ENCODE measurements at regions not wholly inside any gene's neighbourhood (a gene's known extent, or its start where the extent isn't known, plus 50 kb on each side); places are given as distances from the start of the nearest gene placed in this dataset.
"Not testable (repeated sequence)": the region's sequence is repeated elsewhere in the genome, so short reads cannot be mapped to it uniquely, and the experiment has no call there.

DNA sequence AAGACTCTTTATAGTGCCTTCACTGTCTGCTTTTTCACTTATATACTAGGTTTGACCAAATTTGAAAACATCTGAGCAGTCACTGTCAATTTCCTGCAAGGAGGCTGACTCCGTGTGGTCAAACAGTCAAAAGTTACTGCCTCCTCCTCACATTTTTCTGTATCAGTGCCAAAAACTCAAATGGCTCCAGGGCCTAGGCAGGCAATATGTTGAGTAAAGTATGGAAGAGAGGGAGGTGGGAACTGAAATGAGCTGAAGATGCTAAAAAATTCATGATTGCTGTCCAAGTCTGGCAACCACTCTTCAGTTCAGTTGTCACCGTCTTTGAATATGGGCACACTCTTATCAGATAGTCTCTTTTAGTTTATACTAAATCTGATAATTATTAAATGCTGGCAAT, 551.6 kb downstream of the CCSER2 start:
- H3K27me3 ChIP-seq (ENCODE audit: insufficient read depth, low read depth): no peaks in the 10 kb centered on the region
- no peaks in the 10 kb centered on the region for H3K79me2 ChIP-seq (ENCODE audit: insufficient read depth, low read depth)
- no peaks in the 10 kb centered on the region for H3K4me1 ChIP-seq (ENCODE audit: low read depth, poor library complexity, severe bottlenecking)
- H3K4me2 ChIP-seq: no peak overlapping the region
- H3K36me3 ChIP-seq (ENCODE audit: insufficient read depth): no peaks in the 10 kb centered on the region
- no peak overlapping the region for H3K4me3 ChIP-seq (IDR thresholded peaks at IDR 0.05; ENCODE audit: insufficient read depth, low read depth, low read length)
- TF ChIP-seq, protein P1, sequence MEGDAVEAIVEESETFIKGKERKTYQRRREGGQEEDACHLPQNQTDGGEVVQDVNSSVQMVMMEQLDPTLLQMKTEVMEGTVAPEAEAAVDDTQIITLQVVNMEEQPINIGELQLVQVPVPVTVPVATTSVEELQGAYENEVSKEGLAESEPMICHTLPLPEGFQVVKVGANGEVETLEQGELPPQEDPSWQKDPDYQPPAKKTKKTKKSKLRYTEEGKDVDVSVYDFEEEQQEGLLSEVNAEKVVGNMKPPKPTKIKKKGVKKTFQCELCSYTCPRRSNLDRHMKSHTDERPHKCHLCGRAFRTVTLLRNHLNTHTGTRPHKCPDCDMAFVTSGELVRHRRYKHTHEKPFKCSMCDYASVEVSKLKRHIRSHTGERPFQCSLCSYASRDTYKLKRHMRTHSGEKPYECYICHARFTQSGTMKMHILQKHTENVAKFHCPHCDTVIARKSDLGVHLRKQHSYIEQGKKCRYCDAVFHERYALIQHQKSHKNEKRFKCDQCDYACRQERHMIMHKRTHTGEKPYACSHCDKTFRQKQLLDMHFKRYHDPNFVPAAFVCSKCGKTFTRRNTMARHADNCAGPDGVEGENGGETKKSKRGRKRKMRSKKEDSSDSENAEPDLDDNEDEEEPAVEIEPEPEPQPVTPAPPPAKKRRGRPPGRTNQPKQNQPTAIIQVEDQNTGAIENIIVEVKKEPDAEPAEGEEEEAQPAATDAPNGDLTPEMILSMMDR (conservative IDR thresholded peaks at IDR 0.05; ENCODE audit: low read depth, low read length): no peak
- no peaks in the 10 kb centered on the region for H4K20me1 ChIP-seq (ENCODE audit: insufficient read depth)
- no peak overlapping the region for H3K9ac ChIP-seq
- no peak overlapping the region for H2AFZ ChIP-seq (ENCODE audit: low read depth)
- no peak overlapping the region for H3K27ac ChIP-seq

DNA sequence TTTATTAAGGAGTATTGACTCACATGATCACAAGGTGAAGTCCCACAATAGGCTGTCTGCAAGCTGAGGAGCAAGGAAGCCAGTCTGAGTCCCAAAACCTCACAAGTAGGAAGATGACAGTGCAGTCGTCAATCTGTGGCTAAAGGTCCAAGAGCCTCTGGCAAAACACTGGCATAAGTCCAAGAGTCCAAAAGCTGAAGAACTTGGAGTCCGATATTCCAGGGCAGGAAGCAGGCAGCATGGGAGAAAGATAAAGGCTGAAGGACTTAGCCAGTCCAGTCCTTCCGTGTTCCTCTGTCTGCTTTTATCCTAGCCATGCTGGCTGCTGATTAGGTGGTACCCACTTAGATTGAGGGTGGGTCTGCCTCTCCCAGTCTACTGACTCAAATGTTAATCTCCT, 553.3 kb downstream of the CCSER2 start:
- H2AFZ ChIP-seq (ENCODE audit: low read depth); H3K4me1 ChIP-seq (ENCODE audit: low read depth, poor library complexity, severe bottlenecking); H3K9ac ChIP-seq; H3K79me2 ChIP-seq (ENCODE audit: insufficient read depth, low read depth); H3K4me2 ChIP-seq; H3K27me3 ChIP-seq (ENCODE audit: insufficient read depth, low read depth); H4K20me1 ChIP-seq (ENCODE audit: insufficient read depth); H3K36me3 ChIP-seq (ENCODE audit: insufficient read depth); H3K27ac ChIP-seq; H3K4me3 ChIP-seq (IDR thresholded peaks at IDR 0.05; ENCODE audit: insufficient read depth, low read depth, low read length): not testable (repeated sequence)

DNA sequence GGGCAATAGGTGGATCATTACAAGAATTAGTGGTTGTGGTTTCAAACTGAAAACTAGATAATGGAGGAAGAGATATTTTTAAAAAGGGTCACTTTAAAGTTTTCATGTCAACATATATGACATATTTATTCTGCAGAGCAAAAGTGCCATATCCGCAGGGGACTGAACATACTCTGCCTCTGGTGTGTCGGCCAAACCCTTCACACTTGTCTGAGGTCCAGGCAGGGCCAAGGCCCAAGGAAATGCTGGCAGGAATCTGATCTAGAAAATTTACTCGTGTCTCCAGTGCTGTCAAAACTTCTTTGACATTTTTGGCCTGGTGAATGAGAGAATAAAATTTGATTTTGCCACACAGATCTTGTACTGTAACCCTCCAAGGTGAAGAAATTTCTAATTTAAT, 562.3 kb downstream of the CCSER2 start:
- H2AFZ ChIP-seq (ENCODE audit: low read depth): no peak overlapping the region
- TF ChIP-seq, protein P1 (conservative IDR thresholded peaks at IDR 0.05; ENCODE audit: low read depth, low read length): no peak
- no peak overlapping the region for H3K4me3 ChIP-seq (IDR thresholded peaks at IDR 0.05; ENCODE audit: insufficient read depth, low read depth, low read length)
- no peak overlapping the region for H3K4me2 ChIP-seq
- no peaks in the 10 kb centered on the region for H3K27me3 ChIP-seq (ENCODE audit: insufficient read depth, low read depth)
- no peaks in the 10 kb centered on the region for H3K79me2 ChIP-seq (ENCODE audit: insufficient read depth, low read depth)
- no peak overlapping the region for H3K9ac ChIP-seq
- H3K27ac ChIP-seq: no peak overlapping the region
- no peaks in the 10 kb centered on the region for H3K36me3 ChIP-seq (ENCODE audit: insufficient read depth)
- H4K20me1 ChIP-seq (ENCODE audit: insufficient read depth): no peaks in the 10 kb centered on the region
- H3K4me1 ChIP-seq (ENCODE audit: low read depth, poor library complexity, severe bottlenecking): no peaks in the 10 kb centered on the region

DNA sequence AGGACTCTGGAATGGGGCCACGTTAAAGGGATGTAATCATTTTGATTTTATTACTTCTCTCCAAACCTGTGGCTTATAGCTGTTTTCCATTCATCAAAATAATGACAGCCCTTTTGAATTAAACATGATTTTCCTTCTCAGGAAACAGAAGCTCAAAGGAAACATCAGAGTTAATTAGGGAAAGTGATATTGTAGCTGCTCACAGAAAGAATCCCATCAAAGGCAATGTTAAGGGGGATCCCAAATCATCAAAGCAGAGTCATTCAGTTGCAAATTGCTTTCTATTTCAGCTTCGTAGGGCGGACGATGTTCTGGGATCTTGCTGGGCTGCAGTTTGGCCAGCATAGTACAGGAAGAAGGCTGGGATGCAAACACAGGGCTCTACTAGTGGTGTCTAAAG, 563.2 kb downstream of the CCSER2 start:
- no peak overlapping the region for H3K4me3 ChIP-seq (IDR thresholded peaks at IDR 0.05; ENCODE audit: insufficient read depth, low read depth, low read length)
- H3K9ac ChIP-seq: no peak overlapping the region
- H3K27me3 ChIP-seq (ENCODE audit: insufficient read depth, low read depth): no peaks in the 10 kb centered on the region
- H3K27ac ChIP-seq: no peak overlapping the region
- no peak overlapping the region for H2AFZ ChIP-seq (ENCODE audit: low read depth)
- no peak overlapping the region for H3K4me2 ChIP-seq
- no peaks in the 10 kb centered on the region for H4K20me1 ChIP-seq (ENCODE audit: insufficient read depth)
- H3K79me2 ChIP-seq (ENCODE audit: insufficient read depth, low read depth): no peaks in the 10 kb centered on the region
- no peaks in the 10 kb centered on the region for H3K4me1 ChIP-seq (ENCODE audit: low read depth, poor library complexity, severe bottlenecking)
- TF ChIP-seq, protein P1 (conservative IDR thresholded peaks at IDR 0.05; ENCODE audit: low read depth, low read length): no peak
- no peaks in the 10 kb centered on the region for H3K36me3 ChIP-seq (ENCODE audit: insufficient read depth)

DNA sequence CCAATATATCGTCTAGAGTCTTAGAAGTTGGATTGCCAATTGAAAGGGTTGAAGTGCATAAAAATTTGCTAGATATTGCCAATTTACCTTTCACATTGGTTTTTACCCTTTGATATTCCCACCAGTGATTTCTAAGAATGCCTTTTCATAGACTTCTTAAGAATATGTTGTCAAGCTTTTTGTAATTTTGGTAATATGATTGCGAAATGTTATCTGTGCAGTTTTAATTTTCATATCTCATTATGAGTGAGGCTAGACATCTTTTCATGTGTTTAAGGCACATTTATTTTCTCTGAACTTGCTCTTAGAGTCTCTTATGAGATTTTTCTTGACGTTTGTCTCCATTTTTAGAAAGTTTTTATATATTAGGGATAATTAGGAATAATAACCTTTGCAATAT, 567.2 kb downstream of the CCSER2 start:
- H3K79me2 ChIP-seq (ENCODE audit: insufficient read depth, low read depth): no peaks in the 10 kb centered on the region

More for the DNA sequence above, 567.2 kb downstream of the CCSER2 start:
- Histone ChIP-seq H3K4me3 (IDR thresholded peaks at IDR 0.05; ENCODE audit: insufficient read depth, low read depth, low read length) (no peak overlapping the region), H3K27me3 (ENCODE audit: insufficient read depth, low read depth) (no peaks in the 10 kb centered on the region), H2AFZ (ENCODE audit: low read depth) (no peak overlapping the region), H3K9ac (no peak overlapping the region), H3K4me2 (no peak overlapping the region), H4K20me1 (ENCODE audit: insufficient read depth) (no peaks in the 10 kb centered on the region), H3K27ac (no peak overlapping the region), H3K4me1 (ENCODE audit: low read depth, poor library complexity, severe bottlenecking) (no peaks in the 10 kb centered on the region), H3K36me3 (ENCODE audit: insufficient read depth) (no peaks in the 10 kb centered on the region)
- TF ChIP-seq, protein P1 (conservative IDR thresholded peaks at IDR 0.05; ENCODE audit: low read depth, low read length): no peak

All from KMS-11 (cell line).